ENCODE measurements at regions not wholly inside any gene's neighbourhood (a gene's known extent, or its start where the extent isn't known, plus 50 kb on each side); places are given as distances from the start of the nearest gene placed in this dataset.
A peak's percentile ranks its signal among the peaks of the same experiment; 100 is the strongest.

DNA sequence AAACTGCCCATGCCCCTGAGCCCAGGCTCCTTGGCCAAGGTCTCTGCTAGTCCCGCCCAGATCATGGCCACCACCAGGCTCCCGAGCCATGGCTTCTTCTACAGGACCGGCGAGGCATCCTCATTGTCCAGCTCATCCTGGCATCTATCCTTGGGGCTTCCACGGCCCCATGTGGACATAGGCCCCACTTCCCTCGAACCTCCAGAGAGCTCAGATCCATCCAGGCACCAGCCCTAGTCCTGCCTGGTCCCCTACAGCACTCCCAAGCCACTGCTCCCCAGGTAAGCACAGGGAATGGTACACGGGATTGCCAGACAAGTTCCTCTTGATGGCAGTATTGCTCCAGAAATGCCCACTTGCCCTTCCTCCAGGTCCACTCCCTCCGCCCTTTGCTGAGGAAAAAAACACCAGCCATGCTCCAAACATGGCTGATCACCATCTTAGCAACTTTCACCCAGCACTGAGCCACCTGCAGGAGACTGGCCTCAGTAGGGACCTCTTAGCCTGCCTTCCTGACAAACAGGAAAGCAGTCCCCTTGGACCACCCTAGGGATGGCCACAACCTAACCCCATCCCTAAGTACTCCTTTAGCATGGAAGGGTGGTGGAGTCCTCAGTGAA, 272.1 kb upstream of the AGTR2 start:
- TF ChIP-seq POLR2AphosphoS5 (IDR thresholded peaks at IDR 0.05) (no peak), POLR2A (IDR thresholded peaks at IDR 0.05) (no peak), EP300 (IDR thresholded peaks at IDR 0.05; ENCODE audit: low read depth) (no peak)
- TF ChIP-seq, protein P1, sequence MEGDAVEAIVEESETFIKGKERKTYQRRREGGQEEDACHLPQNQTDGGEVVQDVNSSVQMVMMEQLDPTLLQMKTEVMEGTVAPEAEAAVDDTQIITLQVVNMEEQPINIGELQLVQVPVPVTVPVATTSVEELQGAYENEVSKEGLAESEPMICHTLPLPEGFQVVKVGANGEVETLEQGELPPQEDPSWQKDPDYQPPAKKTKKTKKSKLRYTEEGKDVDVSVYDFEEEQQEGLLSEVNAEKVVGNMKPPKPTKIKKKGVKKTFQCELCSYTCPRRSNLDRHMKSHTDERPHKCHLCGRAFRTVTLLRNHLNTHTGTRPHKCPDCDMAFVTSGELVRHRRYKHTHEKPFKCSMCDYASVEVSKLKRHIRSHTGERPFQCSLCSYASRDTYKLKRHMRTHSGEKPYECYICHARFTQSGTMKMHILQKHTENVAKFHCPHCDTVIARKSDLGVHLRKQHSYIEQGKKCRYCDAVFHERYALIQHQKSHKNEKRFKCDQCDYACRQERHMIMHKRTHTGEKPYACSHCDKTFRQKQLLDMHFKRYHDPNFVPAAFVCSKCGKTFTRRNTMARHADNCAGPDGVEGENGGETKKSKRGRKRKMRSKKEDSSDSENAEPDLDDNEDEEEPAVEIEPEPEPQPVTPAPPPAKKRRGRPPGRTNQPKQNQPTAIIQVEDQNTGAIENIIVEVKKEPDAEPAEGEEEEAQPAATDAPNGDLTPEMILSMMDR (IDR thresholded peaks at IDR 0.05), result peak in 2 of 5 experiments; percentile 6 to 37

All from transverse colon (tissue), 4 donors.